Activated B cell treated with CpG ODN at 0.5 μM for 24 hours (primary cell): ENCODE measurements at regions not wholly inside any gene's neighbourhood (a gene's known extent, or its start where the extent isn't known, plus 50 kb on each side); places are given as distances from the start of the nearest gene placed in this dataset.

ENCODE experiments used
- ATAC-seq: fragments of 200-7000 bp; cut with Tn5 transposase; one replicate; pipeline ENCODE4 v1.10.0; 2021; ENCODE audit warnings: low read depth, mild to moderate bottlenecking, moderate library complexity
- CTCF ChIA-PET: fragments of 350-600 bp; sonication (Branson Sonifier 250); formaldehyde crosslinking; loops from one replicate; lab custom pipeline; 2021; ENCODE audit warnings: antibody characterized with exemption; lab: Charles Lee
- POLR2A ChIA-PET: fragments of 350-600 bp; sonication (Branson Sonifier 250); formaldehyde crosslinking; loops from one replicate; lab custom pipeline; 2021; ENCODE audit warnings: antibody characterized with exemption; lab: Charles Lee
- DNase-seq: peaks from one replicate; pipeline ENCODE4 v3.0.0; 2022
- H3K27ac Mint-ChIP-seq: one replicate; pipeline ENCODE4 v1.8.0; 2020; ENCODE audit warnings: mixed read lengths
- H3K27me3 Mint-ChIP-seq: one replicate; pipeline ENCODE4 v1.8.0; 2021; ENCODE audit warnings: mixed read lengths
- H3K36me3 Mint-ChIP-seq: one replicate; pipeline ENCODE4 v1.8.0; 2021; ENCODE audit warnings: low read depth, mixed read lengths
- H3K4me1 Mint-ChIP-seq: one replicate; pipeline ENCODE4 v1.8.0; 2021; ENCODE audit warnings: mixed read lengths
- H3K4me3 Mint-ChIP-seq: one replicate; pipeline ENCODE4 v1.8.0; 2020; ENCODE audit warnings: mild to moderate bottlenecking, mixed read lengths
- H3K9me3 Mint-ChIP-seq: one replicate; pipeline ENCODE4 v1.8.0; 2020; ENCODE audit warnings: mixed read lengths
- CTCF ChIP-seq: fragments of 200-600 bp; IDR thresholded peaks from one replicate; pipeline ENCODE4 v1.8.0; 2022; ENCODE audit warnings: antibody characterized with exemption, mild to moderate bottlenecking
- intact Hi-C: fragments of 100-400 bp; cut with micrococcal nuclease; formaldehyde crosslinking; loops from one replicate; pipeline ENCODE4 v1.15.1; 2024

- no peak for ATAC-seq
- POLR2A ChIA-PET: no interaction called here
- H3K36me3 Mint-ChIP-seq: no peaks in the 10 kb centered on the region
- no peak overlapping the region for H3K27ac Mint-ChIP-seq
- H3K9me3 Mint-ChIP-seq: peaks cover 27% of the 10 kb centered on the region
- intact Hi-C loops: no loop called here
- DNase-seq: no peak
- no peak overlapping the region for H3K4me3 Mint-ChIP-seq
- no peaks in the 10 kb centered on the region for H3K27me3 Mint-ChIP-seq
- CTCF ChIA-PET: no interaction called here
- no peak for TF ChIP-seq CTCF
- no peaks in the 10 kb centered on the region for H3K4me1 Mint-ChIP-seq
Observed at GRCh38 chr5:92951746-92952145, 629.3 kb downstream of the NR2F1-AS1 start.

GRCh38 chr5:92946546-92946945 is 634.5 kb downstream of the NR2F1-AS1 start:
- ChIA-PET CTCF (no interaction called here), POLR2A (no interaction called here)
- no peak for DNase-seq
- intact Hi-C loops: no loop called here
- Mint-ChIP-seq H3K36me3 (no peaks in the 10 kb centered on the region), H3K9me3 (peaks cover 13% of the 10 kb centered on the region), H3K4me3 (no peak overlapping the region), H3K27ac (no peak overlapping the region), H3K27me3 (no peaks in the 10 kb centered on the region), H3K4me1 (no peaks in the 10 kb centered on the region)
- no peak for ATAC-seq
- no peak for TF ChIP-seq CTCF

GRCh38 chr5:92945605-92946097 is 635.4 kb downstream of the NR2F1-AS1 start:
- DNase-seq (no peak), ATAC-seq (no peak)
- H3K4me1 Mint-ChIP-seq: no peaks in the 10 kb centered on the region
- intact Hi-C loops: no loop called here
- H3K27me3 Mint-ChIP-seq: no peaks in the 10 kb centered on the region
- CTCF ChIA-PET: no interaction called here
- peaks cover 12% of the 10 kb centered on the region for H3K9me3 Mint-ChIP-seq
- POLR2A ChIA-PET: no interaction called here
- H3K4me3 Mint-ChIP-seq: no peak overlapping the region
- no peaks in the 10 kb centered on the region for H3K36me3 Mint-ChIP-seq
- no peak for TF ChIP-seq CTCF
- H3K27ac Mint-ChIP-seq: no peak overlapping the region

- DNase-seq (no peak), ATAC-seq (no peak)
- Mint-ChIP-seq H3K27ac (no peak overlapping the region), H3K27me3 (no peaks in the 10 kb centered on the region), H3K4me3 (no peak overlapping the region), H3K9me3 (peaks cover 12% of the 10 kb centered on the region), H3K4me1 (no peaks in the 10 kb centered on the region), H3K36me3 (no peaks in the 10 kb centered on the region)
- ChIA-PET POLR2A (no interaction called here), CTCF (no interaction called here)
- no peak for TF ChIP-seq CTCF
- intact Hi-C loops: no loop called here
Observed at GRCh38 chr5:92944903-92945604, 636.0 kb downstream of the NR2F1-AS1 start.

GRCh38 chr5:92944337-92944736 is 636.7 kb downstream of the NR2F1-AS1 start:
- Mint-ChIP-seq H3K4me3 (no peak overlapping the region), H3K27ac (no peak overlapping the region), H3K4me1 (no peaks in the 10 kb centered on the region), H3K9me3 (peaks cover 12% of the 10 kb centered on the region), H3K36me3 (no peaks in the 10 kb centered on the region), H3K27me3 (no peaks in the 10 kb centered on the region)
- ChIA-PET POLR2A (no interaction called here), CTCF (no interaction called here)
- intact Hi-C loops: no loop called here
- no peak for DNase-seq
- no peak for TF ChIP-seq CTCF
- ATAC-seq: no peak
